NCI-H2227 (cell line): ENCODE measurements at regions not wholly inside any gene's neighbourhood (a gene's known extent, or its start where the extent isn't known, plus 50 kb on each side); places are given as distances from the start of the nearest gene placed in this dataset.

Source experiments
- DNase-seq: peaks from one replicate; lab custom pipeline; 2025; ENCODE audit not compliant: unreplicated experiment; lab: John Stamatoyannopoulos, UW

DNA sequence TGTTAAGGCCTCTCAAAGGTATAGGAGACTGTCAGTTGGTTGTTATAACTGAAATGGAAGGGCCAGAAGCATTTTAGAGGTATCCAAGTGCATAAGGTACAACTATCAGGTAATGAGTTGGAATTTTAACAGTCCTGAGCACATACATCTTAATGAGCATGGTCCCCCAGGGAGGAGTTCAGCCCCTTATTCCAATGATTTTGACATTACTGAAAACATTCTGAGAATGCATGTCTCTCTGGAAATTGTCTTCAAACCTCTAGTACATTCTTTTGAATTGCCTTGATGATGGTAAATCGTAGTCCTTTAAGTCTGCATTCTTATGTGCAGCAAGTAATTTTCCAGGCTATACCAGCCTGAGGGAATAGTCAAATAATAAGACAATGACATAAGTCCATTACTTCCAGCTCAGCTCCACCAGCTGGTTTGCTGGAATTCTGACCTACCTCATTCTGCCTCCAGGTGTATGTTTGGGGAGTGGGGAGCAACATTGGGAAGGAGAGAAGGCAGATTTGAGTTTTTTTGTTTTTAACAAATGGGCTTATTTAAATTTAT, 239.2 kb downstream of the MSRB3 start:
- DNase-seq, result no peak

DNA sequence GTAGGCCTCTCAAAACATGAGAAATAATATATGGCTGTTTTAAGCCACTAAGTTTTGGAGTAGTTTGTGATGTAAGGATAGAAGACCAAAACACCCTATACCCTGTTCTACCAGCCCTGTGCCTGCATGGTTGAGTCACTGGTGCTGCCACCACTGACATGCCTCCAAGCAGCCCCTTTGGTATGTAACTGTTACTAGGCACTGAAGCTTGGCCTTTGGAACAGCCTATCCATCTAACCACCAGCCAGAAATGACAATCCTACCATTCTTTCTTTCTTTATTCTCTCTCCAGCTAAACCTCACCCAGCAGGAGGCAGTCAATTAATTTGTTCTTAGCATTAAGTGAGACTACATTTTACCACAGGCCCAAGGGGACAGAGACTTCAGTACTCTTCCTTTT, 240.3 kb downstream of the MSRB3 start:
- no peak for DNase-seq

DNA sequence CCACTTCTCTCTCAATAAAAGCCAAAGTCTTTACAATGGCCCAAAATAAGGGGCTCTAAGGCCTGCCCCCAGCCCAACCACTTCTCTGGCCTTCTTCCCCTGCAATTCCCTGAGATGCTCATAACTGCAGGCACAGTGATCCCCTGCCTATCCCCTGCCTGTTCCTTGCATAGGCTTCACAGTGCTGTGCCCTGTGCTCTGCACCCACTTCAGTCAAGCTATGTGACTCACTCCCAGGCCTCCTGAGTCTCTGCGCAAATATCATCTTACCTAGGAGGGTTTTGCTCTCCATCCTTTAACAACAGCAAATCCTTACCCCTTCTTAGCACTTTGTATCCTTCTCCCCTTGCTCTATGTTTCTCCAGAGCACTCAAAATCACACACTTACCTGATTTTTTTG, 242.2 kb downstream of the MSRB3 start:
- DNase-seq, result no peak

DNA sequence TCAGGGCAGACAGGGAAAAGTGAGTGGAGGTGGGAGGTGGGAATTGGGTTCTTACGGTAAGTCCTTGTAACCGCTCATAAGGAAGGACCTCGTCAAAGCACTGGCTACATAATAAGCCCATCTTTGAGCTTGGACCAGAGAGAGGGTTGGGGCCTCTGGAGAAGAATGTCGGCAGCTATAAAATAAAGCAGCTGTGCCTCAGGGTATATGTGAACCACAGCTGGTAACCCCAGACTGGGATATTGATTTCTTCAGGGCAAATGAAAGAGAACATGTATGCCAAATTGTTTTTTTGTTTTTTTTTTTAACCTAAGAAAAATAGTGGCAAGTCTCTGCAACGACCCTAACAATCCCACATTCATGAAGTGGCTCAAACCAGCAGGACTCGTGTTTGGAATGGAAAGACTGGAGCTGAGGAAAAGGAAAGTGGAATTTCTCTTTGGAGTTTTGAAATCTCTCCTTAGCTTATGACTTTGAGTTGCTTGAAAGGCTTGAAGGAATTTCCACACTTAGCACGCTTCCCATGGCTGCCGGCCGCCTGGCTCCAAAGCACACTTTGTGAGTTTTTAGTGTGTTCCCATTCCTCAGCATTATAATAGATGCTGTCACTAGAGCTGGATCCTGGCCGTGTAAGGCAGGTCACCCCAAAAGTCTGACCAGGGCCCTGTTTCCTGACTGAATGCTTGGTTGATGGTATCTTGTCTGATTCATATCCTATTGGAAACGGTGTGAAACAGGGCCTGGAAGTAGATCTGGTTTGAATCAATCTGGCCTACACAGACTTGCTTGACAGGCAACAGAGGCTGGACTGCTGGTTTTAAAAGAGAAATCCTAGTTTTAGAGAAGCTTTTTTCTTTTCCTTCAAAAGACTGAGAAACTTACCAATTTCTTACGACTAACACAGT, 244.7 kb downstream of the MSRB3 start:
- DNase-seq, result no peak

DNA sequence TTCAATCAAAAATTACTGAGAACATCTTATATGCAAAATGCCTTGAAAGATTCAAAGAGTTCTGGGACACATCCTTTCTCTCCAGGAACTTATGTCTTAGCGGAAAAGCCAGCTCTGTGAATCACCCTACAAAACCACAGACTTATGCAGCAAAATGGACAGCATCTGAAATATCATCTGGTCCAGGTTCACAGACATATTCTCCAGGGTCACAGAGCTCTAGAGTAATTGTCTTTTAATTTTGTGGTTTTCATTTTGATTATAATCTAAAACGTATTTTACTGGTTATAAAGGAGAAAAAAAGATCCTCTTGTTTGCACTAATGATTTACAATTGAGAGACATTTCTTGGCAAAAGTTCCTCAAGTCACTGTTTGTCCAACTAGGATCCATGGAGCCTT, 246.2 kb downstream of the MSRB3 start:
- DNase-seq, result no peak

DNA sequence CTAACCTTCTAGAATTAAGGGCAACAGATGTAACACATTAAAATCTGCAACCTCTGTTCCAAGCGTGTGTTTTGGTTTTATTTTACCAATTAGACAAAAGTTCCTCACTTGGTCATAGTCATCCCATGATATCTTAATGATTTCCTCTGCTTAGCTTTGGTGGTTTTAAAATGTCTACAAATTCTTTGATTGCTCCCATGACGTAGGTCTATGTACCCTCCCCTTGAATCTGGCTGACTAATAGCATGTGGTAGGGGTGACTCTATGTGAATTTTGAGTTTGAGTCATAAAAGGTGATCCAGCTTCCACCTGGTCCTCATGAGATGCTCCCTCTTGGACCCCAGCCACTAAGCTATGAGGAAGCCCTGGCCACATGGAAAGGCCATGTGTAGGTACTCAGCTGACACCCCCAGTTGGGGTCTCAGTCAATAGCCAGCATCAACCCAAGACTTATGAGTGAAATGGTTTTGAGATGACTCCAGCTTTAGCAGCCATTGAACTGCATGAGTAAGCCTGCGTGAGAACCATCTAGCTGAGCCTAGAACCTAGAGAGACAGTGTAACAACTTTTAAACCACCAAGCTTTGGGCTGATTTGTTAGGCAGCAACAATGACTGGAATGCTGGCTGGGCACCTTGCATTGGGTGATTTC, 247.1 kb downstream of the MSRB3 start:
- DNase-seq, result no peak

DNA sequence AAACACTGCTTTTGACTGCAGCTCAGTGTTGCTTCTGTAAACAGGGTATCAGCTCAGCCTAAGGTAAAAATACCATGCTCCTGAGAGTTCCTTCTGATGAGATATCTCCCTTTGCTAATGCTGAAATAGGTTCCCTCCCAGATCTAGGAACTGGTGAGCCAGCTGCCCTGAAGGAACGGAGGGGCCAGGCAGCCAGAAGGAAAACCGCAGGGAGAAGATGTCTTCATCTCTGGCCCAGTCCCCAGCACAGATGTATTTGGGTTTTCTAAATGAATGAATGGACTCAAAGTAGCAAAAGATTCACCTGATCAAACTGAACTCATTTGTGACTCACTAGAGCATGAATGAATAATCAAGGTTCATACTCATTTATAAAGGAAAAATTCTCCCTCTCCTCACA, 247.8 kb downstream of the MSRB3 start:
- no peak for DNase-seq

DNA sequence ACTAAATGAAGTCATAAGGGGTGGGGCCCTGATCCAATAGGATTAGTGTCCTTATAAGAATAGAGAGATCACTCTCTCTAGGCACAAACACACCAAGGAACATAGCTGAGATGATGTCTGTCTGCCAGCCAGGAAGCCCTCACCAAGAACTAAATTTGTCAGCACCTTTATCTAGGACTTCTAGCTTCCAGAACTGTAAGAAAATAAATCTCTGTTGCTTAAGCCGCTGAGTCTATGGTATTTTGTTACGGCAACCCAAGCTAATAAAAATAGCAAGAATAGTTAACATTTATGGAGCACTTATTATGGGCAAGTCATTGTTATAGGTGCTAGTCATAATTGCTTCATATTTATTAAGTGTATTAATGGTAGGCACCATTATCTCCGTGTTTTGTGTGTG, 249.6 kb downstream of the MSRB3 start:
- DNase-seq, result no peak

DNA sequence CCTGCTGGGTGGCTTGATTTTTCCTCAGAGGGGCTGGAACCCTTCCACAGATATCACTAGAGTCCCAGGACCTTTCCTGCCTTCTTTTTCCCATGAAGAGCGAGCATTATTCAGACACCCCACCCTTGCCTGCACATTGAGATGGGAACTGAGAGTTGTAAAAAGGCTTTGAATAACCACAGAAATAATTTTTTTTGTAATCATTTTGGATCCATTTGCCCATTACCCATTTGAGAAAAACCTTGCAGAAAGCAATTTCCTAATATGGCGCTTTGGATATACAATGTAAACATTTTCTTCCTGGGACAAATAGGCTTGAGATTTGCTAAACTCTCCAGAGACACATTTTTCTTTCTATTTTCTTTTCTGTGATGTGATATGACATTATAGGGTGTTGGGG, 250.6 kb downstream of the MSRB3 start:
- DNase-seq, result no peak

DNA sequence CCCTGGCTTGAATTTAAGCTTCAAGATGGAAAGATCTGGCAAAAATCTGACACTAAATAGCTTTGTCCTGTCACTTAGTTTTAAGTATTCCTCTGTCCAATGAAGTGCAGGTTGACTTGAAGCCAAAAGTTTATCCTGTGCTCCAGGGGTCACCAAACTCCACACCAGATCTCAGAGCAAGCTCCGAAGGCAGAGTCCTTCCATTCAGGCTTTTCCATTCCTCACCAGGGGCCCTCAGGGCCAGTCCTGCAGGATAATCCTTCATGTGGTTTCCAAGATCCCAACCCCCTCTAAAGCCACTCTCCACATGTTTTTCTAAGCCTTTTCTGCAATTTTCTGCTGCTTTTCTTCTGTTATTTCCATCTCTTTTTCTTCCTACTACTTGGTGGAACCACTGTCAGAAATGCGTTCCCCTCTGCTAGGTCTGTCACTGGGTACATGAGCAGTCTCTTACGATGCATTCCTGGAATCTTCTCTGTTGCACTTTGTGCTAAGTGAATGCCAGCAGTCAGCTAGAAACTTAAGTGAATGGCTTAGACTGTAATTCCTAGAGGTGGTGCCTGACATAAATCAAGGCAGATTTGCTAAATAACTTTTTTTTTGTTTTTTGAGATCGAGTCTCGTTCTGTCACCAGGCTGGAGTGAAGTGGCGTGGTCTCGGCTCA, 251.4 kb downstream of the MSRB3 start:
- DNase-seq, result no peak

DNA sequence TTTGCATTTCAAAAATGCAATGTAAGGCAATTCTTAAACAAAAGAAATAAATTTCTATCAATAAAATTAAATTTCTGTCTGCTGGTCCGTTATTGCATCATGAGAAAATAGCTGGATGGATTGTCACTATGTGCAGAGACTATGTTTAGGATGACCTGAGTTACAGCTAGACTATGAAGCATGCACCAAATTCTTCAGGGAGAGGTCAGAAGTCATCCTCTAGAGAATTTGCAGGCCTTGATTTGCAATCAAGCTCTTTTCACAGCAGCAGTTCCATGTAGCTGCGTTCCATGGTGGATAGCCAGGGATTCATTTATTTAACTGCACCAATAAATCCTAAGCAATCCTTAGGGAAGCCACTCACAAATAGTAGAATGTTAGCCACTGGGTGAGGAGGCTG, 253.7 kb downstream of the MSRB3 start:
- no peak for DNase-seq

DNA sequence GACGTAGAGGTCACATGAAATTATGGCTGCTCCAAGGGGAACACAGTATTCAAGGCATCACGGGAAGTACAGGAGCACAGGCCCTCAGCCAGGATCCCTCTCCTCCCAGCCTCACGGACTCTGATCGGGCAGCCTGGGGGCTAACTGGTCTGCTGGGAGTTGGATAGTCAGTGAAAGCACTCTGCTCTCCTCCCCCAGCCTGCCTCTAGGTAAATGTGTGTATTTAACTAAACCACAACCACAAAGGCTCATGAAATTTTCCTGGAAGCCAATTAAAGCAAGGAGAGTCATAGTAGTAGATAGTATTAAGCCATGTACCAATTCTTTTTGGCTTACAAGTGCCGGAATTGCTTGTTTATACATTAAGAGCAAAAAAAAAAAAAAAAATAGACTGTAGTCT, 254.3 kb downstream of the MSRB3 start:
- DNase-seq, result no peak

DNA sequence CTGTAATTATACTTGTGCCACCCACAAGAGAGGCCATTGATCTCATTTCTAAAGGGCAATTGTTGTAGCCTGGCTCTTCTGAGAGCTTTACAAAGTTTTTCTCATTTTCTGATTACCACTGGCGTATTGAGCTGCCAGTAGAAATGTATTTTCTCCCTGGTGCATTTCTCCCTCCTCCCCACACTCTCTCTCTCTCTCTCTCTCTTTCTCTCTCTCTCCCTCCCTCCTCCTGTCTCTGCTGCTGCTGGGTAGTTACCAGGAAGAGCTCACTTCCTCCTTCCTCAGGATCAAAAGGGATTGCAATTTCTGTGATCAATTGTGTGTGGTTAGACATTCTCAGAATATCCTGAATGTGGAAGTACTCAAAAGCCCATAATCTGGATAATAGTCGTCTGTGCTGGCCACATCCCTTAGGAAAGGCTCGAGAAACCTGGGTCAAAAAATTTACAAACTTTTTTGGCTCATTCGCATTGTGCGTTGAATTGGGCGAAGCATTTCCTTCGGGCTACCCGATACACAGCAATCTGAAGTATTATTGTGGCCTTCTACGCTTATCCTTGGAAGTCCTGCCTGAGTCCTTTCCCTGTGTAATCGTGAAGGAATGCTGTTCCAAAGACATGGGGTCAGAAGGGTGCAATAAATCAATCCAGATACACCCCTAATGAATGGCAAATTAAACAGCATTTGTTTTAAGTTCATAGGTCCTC, 254.8 kb downstream of the MSRB3 start:
- no peak for DNase-seq

DNA sequence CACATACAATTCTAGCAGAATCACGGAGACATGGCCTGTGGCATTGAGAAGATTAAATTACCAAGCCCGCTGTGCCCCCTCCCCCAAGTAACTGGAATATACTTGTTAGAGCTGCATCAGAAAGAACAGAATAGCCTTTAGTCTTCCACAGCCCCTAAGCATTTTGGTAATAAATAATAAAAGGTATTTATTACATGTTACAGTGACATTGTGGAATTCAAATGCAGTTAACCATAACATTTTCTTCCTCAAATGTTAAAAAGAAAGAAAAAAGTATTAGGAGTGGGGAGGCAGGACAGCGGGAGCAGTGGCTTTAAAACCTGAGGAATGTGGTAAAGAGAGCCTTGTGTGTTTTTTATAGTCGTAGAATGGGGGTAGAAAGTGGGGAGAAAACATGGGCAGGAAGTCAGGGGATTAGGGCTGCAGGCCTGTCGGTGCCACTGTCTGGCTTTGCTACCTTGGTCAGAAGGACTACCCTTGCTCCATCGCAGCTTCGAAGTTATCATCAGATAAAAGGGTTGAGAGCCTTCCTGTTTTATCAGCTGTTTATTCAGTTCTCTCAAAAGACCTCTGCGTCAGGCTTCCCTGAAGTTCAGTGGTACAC, 255.9 kb downstream of the MSRB3 start:
- no peak for DNase-seq

DNA sequence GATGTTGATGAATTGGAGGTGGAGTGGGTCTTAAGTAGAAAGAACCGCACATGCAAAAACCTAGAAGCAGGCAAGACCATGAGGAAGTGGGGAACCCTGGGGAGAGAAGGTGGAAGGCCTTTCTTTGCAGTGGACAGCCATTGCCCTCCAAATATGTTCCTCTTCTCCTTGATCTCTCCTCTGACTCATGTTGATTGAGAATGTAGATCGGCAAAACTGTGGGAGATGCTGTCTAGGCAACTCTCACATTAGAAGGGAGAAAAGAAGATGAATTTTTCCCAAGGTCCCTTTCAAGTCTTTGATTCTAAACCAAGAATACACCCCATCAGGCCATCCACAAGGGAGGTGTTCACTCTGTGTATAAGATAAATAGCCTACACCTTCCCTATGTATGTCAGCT, 257.5 kb downstream of the MSRB3 start:
- no peak for DNase-seq

DNA sequence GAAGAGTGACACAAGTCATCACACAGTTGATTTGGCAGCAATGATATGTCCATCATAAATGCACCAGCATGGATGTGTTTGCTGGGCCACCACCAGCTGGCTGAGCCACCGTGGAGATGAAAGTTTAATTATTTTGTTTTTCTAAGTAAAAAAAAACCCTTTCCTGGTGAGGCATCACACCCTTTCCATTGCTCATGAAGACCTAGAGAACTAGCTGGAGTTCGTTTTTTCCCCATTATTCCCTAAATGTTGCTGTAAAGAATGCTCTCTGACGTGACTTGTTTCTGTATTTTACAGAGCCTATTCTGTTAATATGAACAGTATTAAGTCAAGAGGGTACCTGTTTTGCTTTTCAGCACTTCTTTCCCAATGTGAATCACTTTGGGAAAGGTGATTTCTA, 257.9 kb downstream of the MSRB3 start:
- DNase-seq, result no peak

DNA sequence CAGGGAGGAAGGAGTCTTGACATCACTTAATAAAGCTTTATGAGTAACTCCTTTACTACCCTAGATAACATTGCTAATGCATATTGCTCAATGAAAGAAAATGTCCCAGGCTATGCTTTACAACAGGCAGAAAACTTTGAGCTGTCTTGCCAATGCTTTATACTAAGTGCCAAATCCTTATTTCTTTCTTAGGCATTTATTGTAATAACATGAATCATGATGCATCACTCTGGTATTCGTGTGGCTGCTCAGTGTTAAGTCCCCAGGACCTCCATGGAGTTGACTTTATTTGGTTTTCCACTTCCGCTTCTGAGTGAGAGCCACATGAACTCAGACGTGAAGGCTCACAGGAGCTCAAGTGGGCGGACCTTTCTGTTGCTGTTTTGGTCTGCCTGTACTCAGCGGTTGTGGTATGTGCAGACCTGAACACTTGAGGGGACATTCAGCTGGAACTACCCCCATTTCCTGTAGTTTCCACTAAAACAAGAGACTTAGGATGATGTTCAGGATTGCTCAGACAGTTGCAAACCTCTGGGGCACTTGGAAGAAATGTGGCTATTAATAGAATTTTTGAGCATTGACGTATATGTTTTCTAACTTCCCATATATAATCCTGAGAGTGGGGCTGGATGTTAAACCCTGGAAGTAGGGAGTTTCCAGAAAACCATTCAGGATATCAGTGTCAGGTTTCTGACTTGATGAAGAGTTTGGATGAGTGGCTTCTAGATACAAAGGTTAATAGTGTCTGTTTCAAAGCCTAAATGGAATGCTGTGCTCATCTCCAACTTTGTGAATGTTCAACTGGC, 258.6 kb downstream of the MSRB3 start:
- no peak for DNase-seq

DNA sequence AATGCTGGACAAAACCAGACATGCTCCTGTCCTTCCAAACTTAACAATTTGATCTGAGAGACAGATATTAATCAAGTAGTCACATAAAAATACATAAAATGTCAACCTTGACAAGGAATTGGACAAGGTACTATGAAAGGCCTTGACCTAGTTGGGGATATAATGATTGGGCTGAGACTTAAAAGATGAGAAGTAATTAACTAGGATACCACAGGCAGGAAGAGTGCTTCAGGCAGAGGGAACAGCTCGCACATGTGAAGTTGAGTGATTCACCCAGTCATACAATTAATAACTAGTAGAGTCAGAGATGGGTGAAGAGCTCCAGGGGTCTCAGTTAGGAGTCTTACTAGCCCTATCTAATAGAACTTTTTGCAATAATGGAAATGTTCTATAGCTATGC, 259.5 kb downstream of the MSRB3 start:
- no peak for DNase-seq

DNA sequence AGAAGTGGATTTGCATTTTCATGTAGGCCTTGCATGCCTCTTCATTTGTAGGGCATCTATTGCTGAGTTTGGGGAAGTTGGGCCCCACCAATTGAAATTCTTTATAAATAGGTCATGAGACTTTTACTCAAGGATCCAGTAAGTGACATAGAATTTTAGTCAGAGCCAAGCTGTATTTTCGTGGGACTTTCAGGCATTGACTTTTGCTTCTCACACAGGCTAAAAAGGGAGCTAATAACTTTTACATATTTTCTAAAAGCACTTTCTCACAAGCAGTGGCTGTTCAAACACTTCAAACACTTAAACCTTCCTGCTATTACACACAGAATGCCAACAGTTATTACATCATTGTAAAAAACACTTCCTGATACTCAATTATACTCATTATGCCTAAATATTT, 260.5 kb downstream of the MSRB3 start:
- no peak for DNase-seq

DNA sequence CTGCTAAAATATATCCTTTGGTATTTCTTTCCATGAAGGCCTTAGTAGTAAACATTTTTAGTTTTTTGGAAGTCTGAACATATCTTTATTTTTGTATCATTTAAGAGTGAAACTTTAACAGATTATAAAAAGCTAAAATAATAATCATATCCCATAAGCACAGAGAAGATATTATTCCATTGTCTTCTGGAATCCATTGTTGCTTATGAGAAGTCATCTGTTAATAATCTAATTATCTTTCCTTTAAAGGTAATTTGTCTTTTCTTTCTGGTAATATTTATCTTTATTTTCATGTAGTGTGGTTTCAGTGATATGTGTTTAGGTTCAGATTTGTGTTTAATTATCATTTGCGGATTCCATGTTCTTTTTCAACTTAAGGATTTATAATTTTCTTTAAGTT, 261.7 kb downstream of the MSRB3 start:
- DNase-seq, result peak; percentile 16
